ENCODE measurements at regions not wholly inside any gene's neighbourhood (a gene's known extent, or its start where the extent isn't known, plus 50 kb on each side); places are given as distances from the start of the nearest gene placed in this dataset.

DNA sequence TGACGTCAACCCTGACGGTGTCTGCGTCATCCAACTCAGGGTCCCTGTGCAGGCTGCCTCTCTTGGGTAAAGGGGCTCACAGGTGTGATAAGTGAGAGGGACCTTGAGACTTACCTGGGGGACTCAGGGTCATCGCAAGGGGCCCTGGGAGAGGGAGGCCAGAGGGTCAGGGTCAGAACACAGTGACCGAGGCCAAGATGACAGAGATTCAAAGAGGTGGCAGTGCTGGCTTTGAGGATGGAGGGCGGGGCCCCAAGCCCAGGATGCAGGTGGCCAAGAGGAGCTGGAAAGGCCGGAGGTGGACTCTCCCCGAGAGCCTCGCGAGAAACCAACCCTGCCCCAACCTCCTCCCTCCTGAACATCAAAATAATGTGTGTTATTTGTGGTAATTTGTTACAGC lies 165.2 kb upstream of the PPP2R2D start:
- no peak for DNase-seq (ENCODE audit: low spot score)

DNA sequence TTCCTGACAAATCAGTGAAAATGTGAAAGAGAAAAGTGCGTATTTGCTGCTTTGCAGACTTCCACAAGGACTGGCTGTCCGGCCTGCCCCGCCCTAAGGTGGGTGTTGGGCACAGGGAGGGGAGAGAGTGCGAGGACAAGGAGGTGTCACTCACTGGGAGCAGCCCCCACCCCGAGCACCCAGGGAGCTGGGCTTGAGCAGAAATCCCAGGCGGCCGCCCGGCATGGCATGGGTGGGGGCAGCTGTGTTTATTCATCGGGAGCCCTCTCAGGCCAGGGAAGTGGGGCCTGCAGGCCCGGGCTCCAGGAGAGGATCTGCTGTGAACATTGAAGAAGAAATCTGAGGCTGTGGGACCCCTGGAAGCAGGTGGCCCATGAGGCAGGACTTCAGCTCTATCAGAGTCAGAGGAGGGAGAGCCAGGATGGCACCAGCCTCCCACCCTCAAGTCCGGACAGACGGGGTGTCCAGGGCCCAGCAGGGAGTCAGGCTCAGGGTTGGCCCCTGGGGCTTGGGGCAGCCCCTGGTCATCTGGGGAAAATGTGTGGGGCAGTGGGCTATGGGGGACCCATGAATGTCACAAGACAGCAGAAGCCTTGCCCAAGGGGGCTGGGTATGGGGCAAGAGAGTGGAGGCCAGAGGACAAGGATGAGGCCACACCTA lies 164.4 kb upstream of the PPP2R2D start:
- no peak for DNase-seq (ENCODE audit: low spot score)

DNA sequence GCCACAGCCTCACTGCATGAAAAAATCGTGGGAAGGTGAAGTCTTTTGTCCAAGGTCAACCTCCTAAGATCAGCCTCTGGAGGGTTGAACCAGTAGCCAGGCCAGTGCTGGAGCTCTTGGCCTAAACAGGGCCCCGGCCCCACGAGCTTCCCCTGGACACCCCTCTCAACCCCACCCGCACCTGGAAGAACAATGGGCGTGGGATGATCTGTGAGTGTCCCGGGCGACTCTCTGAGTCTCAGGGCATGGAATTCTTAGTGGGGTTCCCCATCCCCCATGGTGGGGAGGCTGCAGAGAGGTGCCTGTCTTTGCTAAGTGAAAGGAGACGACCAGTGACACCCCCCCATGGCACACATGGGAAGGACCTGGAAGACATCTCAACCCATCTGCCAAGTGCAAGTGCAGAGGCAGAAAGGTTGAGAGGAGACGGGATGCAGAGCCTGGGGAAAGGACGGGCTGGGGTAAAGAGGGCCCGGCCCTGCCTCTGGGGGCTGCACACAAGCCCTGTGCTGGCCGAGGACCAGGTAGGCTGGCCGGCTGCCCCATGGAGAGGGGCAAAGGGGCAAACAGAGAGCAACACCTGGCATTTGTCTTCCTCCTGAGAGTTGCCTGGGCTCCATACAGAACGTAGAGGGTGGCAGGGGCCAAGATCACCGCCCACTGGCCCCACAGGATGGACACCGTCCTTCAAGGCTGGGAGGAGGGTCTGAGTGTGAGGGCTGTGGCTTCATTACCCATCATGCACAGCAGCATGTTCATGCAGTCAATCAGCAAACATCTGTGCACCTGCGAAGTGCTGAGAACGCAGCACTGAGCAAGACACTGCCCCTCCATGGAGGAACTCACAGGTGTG lies 163.0 kb upstream of the PPP2R2D start:
- no peak for DNase-seq (ENCODE audit: low spot score)

DNA sequence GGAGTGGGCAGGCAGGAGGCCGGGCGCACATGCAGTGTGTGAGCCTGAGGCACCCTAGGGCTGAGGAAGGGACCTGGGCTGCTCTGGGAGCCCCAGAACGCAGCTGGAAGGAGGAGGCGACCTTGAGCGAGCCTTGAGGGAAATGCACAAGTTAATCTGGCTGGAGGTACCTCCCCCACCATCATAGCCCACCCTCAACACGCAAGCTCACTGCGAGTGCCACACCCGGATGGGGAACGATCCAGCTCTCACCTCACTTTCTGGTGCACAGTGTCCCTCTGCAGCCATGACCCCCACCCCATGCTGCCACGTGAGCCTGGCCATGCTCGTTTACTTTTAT lies 162.4 kb upstream of the PPP2R2D start:
- no peak for DNase-seq (ENCODE audit: low spot score)

DNA sequence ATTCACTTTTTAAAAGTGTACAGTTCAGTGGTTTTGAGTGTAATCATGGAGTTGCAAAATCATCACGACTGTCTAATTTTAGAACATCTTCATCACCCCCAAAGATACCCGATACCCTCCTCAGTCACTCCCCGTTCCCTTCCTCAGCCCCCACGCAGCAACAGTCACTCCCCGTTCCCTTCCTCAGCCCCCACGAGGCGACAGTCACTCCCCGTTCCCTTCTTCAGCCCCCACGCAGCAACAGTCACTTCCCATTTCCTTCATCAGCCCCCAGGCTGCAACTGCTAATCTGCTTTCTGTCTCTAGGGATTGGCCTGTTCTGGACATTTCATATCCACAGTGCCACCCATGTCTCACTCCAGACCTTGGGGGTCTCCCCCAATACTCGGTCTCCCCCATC lies 161.6 kb upstream of the PPP2R2D start:
- DNase-seq (ENCODE audit: low spot score) = no peak

DNA sequence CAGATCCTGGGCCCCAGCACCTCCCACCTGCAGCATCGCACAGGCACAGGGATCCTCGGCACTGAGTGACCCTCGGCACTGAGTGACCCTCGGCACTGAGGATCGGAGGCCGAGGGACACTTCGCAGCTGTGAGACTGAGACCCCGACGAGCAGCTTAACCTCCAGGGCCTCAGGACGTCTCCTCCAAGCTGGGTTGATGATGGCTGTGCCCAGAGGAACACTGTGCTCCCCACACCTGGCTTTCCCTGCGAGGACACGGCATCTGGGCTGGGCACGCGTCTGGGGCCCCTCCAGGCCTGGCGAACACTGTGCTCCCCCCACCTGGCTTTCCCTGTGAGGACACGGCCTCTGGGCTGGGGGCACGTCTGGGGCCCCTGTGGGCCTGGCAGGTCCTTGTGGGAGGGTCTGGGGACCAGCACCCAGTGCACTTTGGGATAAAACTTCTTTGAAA lies 158.3 kb upstream of the PPP2R2D start:
- DNase-seq (ENCODE audit: low spot score) = no peak

DNA sequence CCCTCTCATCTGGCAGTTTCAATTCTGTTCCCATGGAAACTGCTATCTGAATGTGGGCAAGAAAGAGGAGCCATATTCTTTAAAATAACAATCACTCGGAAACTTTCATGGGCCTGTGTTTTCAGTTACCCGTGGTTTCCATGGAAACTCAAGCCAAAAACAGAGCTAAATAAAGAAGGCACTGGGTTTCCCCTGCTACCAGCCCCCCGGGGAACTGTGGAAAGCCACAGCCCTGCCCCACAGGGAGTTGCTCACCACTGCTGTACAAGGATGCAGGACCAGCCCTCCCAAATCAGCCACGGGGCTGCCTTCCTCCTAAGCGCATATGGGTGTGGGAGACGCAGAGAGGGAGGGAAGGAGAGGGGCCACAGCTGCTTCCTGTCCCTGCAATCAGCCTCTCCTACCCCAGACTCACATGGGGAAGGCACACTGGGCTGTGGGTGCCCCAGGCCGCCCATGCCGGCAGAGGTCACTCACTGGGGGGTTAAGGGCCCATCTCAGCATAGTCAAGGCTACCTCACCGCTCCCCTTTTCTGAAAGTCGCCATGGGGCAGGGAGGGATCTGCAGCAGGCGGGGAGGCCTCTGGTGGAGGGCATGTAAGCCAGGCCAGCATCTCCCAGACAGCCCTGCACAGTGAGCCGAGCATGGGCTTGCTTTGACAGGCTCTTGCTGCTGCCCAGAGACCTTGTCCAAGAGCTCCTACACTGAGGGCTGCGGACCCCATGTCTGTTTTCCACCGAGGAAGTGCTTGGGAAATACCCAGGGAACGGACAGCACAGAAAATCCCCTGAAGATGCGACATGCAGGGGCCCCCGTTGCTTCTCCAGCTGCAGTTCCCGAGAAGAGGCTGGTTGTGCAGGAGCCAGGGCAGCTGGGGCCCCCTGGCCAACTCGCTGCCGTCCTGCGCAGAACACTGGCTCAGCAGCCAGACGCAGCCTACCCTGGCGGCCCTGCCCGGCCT lies 157.3 kb upstream of the PPP2R2D start:
- no peak for DNase-seq (ENCODE audit: low spot score)

DNA sequence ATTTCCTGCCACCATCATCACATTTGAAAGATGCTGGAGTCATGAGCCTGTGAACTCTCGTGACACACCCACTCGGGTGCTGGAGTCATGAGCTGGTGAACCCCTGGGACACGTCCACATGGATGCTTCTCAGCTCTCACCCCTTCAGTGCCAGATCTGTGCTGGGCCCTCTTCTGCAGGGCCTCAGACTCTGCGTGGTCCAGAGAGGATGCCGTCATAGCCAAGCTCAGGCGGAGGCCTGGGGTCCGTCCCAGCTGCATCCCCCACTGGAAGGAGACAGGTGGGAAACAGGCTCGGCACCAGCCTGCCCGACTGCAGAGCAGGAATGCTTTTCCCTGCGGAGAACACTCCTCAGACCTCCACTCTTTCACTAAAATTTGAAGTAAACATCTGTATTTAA lies 156.5 kb upstream of the PPP2R2D start:
- no peak for DNase-seq (ENCODE audit: low spot score)

DNA sequence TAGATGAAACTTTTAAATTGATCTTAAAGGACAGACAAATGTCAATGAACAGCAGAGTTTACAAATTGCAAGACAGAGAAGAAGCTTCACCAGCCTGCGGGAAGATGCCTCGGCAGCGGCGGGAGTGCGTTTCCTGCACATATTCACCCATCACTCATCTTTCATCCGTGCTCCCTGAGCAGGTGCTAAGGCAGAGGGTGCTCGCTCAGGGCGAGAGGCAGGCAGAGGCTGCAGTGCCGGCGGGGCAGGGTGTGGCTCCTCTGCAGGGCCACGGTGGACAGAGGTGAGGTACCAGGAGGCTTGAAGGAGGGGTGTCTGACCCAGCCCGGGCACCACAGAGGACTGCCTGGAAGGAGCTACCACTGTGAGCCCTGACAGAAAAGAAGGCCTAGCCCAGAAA lies 155.2 kb upstream of the PPP2R2D start:
- no peak for DNase-seq (ENCODE audit: low spot score)

DNA sequence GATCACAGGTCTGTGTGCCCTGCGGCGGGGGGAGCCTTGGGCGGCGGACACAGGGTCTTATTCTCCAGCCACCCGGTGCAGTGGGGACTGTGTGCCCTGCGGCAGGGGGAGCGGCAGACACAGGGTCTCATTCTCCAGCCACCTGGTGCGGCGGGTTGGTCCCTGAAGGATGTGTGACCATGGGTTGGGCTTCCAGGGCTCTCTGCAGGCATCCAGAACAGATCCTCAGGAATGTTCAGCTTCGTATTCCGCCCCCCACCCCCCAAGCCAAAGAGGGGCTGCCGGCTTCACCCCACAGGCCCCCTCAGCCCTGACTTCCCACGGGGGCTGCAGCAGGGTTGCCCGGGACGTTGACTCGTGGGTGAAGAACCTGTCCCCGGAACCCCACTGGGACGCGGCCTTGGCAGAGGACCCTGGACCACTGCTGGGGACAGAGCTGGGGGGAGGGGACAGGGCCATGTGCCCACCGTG lies 154.5 kb upstream of the PPP2R2D start:
- no peak for DNase-seq (ENCODE audit: low spot score)

DNA sequence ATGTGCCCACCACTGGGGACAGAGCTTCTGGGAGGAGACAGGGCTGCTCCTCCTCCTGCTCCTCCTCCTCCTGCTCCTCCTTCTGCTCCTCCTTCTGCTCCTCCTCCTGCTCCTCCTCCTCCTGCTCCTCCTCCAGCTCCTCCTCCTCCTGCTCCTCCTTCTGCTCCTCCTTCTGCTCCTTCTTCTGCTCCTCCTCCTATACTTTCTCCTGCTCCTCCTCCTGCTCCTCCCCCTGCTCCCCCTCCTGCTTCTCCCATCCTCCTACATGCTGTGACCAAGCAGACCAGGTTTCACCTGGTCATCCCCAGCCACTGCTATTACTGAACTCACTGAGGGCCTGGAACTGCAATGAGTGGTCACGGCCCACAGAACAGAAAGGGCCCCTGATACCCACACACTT lies 154.0 kb upstream of the PPP2R2D start:
- DNase-seq (ENCODE audit: low spot score) = no peak

DNA sequence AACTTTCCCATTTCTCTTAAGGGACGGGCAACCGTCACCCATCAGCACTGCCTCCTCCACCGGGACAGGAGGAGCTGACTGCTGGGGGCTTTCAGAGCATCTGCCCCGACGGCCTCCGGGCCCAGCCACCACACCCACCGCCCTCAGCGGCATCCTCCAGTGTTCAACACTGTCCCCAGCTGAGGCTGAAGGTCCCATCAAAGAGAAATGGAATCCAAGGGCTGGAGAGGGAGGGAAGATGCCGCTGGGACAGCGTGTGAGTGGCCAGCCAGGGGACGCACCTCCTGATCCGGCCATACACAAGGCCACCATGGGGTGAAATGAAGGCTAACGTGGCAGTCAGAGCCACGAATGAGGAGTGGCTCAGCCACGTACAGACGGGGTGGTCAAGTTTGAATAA lies 153.6 kb upstream of the PPP2R2D start:
- DNase-seq (ENCODE audit: low spot score) = no peak

DNA sequence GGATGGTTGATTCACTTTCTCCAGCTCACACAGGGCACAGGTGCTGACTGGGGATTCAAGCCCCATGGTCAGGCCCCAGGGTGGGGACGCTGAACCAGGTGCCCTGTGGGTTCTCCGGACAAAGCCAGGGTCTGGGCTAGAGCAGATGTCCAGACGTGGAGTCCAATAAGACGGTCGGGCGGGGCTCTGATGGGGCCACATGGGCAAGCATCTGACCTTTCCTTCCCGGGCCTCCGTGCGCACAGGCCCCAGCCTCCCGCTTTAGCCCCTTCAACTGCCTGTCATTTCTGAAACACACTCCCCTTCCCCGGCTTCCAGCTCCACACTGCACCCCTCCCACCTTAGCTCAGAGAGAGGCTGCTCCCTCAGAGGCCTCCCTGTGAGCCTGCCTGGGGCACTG lies 153.0 kb upstream of the PPP2R2D start:
- no peak for DNase-seq (ENCODE audit: low spot score)

DNA sequence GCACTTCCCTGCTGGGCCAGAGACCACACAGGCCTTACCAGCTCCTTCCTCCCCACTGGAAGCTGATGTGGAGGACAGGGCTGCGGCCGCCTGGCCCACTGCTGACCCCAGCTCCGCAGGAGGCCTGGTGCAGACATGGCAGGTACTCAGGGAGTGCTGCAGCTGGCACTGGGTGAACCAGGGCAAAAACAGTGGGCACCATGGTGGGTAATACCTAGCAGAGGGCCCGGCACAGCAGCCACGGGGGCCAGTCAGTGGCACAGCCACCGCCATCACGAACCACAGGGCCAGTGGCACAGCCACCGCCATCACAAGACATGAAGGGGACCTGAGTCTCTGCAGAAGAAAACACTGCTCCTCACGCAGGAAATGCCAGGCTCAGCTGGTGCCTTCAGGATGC lies 152.6 kb upstream of the PPP2R2D start:
- DNase-seq (ENCODE audit: low spot score) = no peak

DNA sequence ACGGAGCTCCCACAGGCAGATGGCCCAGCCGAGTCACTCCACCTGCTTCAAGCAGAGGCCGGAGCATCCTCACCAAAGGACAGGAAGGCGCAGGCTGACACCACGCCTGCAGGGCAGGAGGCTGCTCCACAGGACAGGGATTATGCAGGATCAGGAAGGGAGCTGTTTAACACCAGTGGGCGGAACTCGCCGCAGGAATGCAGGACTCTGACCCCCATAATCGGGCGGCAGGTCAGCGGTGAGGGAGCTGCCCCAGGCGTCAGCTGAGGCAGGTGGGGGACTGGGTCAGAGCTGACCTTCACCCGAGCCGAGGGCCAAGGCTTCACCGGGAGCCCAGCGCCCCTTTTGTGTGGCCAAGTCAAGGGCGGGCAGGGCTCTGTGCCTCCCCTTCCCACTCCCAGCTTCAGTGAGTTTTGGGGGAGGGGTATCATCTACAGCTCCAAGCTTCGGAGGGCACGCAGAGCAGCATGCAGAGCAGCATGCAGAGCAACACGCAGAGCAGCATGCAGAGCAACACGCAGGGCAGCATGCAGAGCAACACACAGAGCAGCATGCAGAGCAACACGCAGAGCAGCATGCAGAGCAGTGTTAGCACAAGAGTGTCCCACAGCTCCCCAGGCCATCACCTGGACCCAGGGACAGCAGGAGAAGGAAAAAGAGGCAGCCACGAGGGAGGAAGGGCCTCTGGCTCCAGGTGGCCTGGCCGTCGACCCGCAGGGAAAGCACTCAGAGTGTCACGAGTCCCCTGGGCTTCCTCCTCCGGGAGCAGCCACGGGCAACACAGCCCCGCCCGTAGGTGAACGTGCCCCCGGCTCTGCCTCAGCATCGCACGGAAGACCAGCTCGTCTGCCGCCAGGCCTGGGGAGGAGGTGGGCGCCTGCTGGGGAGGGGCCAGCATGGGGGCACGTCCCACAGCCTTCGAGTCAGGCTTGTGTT lies 151.7 kb upstream of the PPP2R2D start:
- no peak for DNase-seq (ENCODE audit: low spot score)

DNA sequence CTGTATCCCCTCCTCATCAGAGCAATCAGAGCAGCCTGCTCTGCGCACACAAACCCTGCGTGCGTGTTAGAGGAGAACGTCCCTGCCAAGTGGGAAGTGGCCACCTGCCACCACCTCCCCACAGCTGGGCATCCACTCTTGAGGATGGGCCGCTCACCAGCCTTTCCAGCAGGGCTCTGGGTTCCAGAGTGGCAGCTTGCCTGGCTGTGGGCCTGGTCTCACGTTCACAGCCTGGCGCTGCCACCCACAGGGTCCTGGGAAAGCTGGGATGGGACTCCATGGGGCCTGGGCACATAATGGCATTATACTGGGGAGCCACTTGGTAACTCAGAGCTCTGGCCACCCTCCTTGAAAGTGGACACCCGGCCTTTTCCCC lies 151.1 kb upstream of the PPP2R2D start:
- DNase-seq (ENCODE audit: low spot score) = no peak

DNA sequence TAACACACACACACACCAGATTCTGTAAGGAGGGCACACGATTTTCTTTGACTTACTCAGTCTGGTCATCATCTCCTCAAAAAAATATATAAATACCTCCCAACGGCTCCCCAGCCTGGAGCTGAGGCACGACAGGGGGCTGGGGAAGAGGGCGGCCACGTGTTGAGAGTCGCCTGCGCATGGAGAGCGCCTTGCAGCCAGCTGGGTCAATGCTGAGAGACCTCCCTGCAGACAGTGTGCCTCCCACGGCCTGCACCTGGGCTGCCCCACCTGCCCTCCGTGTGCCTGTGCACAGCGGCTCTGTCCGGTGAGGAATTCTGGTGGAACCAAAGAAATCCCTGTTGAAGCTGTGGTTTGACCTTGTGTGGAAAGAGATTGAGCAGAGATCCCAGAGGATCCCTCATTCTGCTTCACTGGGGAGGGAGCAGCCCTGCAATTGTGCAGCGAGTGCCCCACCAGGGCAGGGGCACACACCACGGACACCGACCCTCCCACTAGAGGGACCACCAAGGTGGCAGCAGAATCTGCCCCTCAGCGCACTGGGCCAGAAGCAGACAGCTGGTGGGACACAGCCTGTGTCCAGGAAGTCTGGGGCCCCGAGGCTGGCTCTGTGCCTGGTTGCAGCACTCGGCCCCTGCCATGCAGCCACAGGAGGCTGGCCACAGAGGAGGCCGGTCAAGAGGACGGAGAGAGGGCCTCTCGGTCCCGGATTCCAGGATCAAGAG lies 150.5 kb upstream of the PPP2R2D start:
- no peak for DNase-seq (ENCODE audit: low spot score)

DNA sequence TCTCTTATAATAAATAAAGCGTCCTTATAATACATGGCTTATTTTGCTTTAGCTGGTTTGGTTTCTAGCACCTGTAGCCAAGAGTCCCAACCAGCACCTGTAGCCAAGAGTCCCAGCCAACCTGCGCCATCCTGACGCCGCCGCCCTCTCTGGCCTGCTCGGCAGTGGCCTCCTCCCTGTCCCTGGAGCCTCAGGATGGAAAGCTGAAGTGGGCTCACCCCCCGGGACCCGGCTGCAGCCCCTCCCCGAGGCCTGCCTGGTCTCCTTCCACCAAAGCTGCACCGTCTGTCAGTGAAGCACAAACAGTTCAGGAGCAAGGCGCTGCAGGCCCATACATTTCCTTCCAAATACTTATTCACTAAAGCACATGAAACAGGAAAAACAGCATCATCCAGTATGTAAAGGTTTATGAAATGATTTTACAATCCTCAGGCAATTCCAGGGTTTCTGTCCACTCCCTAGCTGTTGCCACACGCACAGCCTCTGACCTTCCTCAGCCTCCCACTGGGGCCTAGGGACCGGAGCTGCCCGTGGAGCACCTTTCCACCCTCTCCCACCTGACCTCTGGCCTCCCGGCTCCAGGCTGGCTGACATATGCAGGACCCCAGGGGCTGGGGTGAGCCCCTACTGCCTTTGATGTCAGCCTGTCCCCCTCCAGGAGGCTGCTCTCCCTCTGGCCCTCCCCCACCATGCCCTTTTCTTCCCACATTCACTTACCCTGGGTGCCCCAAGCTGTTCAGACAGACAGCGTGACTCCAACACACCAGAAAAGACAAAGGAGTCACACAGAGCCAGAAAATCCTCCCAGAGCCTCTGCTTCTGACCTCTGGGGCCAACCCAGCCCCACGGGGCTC lies 149.6 kb upstream of the PPP2R2D start:
- DNase-seq (ENCODE audit: low spot score) = no peak
